CD14-positive monocyte (primary cell): ENCODE measurements at regions not wholly inside any gene's neighbourhood (a gene's known extent, or its start where the extent isn't known, plus 50 kb on each side); places are given as distances from the start of the nearest gene placed in this dataset.

Source experiments
- DNase-seq, 3 donors: peaks; one replicate each; pipeline ENCODE4 v3.0.0-alpha.2; 2011 to 2022
- H2AFZ ChIP-seq: 2 replicates; pipeline ENCODE4 v1.6.0; 2012; ENCODE audit warnings: mild to moderate bottlenecking, low read depth, low read length, inconsistent platforms; ENCODE audit not compliant: insufficient read depth, poor library complexity, severe bottlenecking
- H3K27ac ChIP-seq, 2 donors: 1 replicate in 1 of 2; 2 replicates in 1 of 2; pipeline ENCODE4 v1.5.1; 2012 to 2013; ENCODE audit warnings: low read length in 2 of 2, control low read depth in 1 of 2, inconsistent platforms in 1 of 2, low read depth in 1 of 2, mild to moderate bottlenecking in 1 of 2
- H3K27me3 ChIP-seq, 2 donors: one replicate each; pipeline versions ENCODE4 v1.6.0 to v1.6.1; 2011 to 2013; ENCODE audit warnings: low read length in 2 of 2; ENCODE audit not compliant: control insufficient read depth in 2 of 2, insufficient read depth in 2 of 2
- H3K36me3 ChIP-seq, 2 donors: replicated peaks in 1 of 2; 1 replicate in 1 of 2; 2 replicates in 1 of 2; pipeline versions ENCODE4 v1.5.1 to v1.6.1; 2012 to 2013; ENCODE audit warnings: low read length in 2 of 2, control low read depth in 1 of 2, inconsistent platforms in 1 of 2, mild to moderate bottlenecking in 1 of 2; ENCODE audit not compliant: insufficient read depth in 2 of 2, control insufficient read depth in 1 of 2
- H3K4me1 ChIP-seq, 2 donors: 1 replicate in 1 of 2; 2 replicates in 1 of 2; pipeline versions ENCODE4 v1.5.1 to v1.6.1; 2012 to 2013; ENCODE audit warnings: low read length in 2 of 2, control low read depth in 1 of 2, inconsistent platforms in 1 of 2, mild to moderate bottlenecking in 1 of 2, moderate library complexity in 1 of 2; ENCODE audit not compliant: insufficient read depth in 2 of 2, control insufficient read depth in 1 of 2
- H3K4me2 ChIP-seq: replicated peaks from 2 replicates; pipeline ENCODE3; 2012; ENCODE audit warnings: low read length, moderate library complexity, mild to moderate bottlenecking; ENCODE audit not compliant: poor library complexity, severe bottlenecking; ENCODE audit errors: extremely low read depth
- H3K4me3 ChIP-seq, 3 experiments: fragments of 200-600 bp in 1 of 3; sonication (generic) in 1 of 3; replicated peaks in 1 of 3; 1 replicate in 2 of 3; 2 replicates in 1 of 3; pipeline ENCODE4 v1.5.1; 2011 to 2013; ENCODE audit warnings: low read length in 3 of 3, mild to moderate bottlenecking in 3 of 3, control low read depth in 2 of 3, low read depth in 2 of 3, inconsistent platforms in 1 of 3, moderate library complexity in 1 of 3
- H3K79me2 ChIP-seq: 2 replicates; pipeline ENCODE4 v1.6.0; 2012; ENCODE audit warnings: mild to moderate bottlenecking, control low read depth, inconsistent platforms, low read length, moderate library complexity; ENCODE audit not compliant: insufficient read depth
- H3K9ac ChIP-seq: 2 replicates; pipeline ENCODE4 v1.6.0; 2017; ENCODE audit warnings: low read length, mild to moderate bottlenecking; ENCODE audit not compliant: insufficient read depth, poor library complexity, severe bottlenecking
- H3K9me3 ChIP-seq, 2 donors: replicated peaks in 1 of 2; 1 replicate in 1 of 2; 2 replicates in 1 of 2; pipeline versions ENCODE4 v1.5.1 to v1.6.1; 2012 to 2013; ENCODE audit warnings: low read length in 2 of 2, control low read depth in 1 of 2; ENCODE audit not compliant: control insufficient read depth in 1 of 2, insufficient read depth in 1 of 2
- H4K20me1 ChIP-seq: 2 replicates; pipeline ENCODE4 v1.6.0; 2012; ENCODE audit warnings: mild to moderate bottlenecking, low read length, control low read depth, moderate library complexity; ENCODE audit not compliant: insufficient read depth
- H3K27ac Mint-ChIP-seq, 7 donors: one replicate each; pipeline ENCODE4 v1.8.0; 2020; ENCODE audit warnings: mild to moderate bottlenecking in 7 of 7, mixed read lengths in 7 of 7, moderate library complexity in 6 of 7, inconsistent platforms in 2 of 7
- H3K27me3 Mint-ChIP-seq, 3 donors: one replicate each; pipeline ENCODE4 v1.8.0; 2021 to 2022; ENCODE audit warnings: low read depth in 3 of 3, mild to moderate bottlenecking in 3 of 3, mixed read lengths in 3 of 3, moderate library complexity in 3 of 3, inconsistent platforms in 1 of 3
- H3K36me3 Mint-ChIP-seq, 2 donors: one replicate each; pipeline ENCODE4 v1.8.0; 2020; ENCODE audit warnings: mixed read lengths in 2 of 2, inconsistent platforms in 1 of 2, mild to moderate bottlenecking in 1 of 2
- H3K4me1 Mint-ChIP-seq: one replicate; pipeline ENCODE4 v1.8.0; 2020; ENCODE audit warnings: mild to moderate bottlenecking, mixed read lengths
- H3K4me3 Mint-ChIP-seq, 2 donors: one replicate each; pipeline ENCODE4 v1.8.0; 2020; ENCODE audit warnings: mild to moderate bottlenecking in 2 of 2, mixed read lengths in 2 of 2, moderate library complexity in 1 of 2
- H3K9me3 Mint-ChIP-seq, 7 donors: one replicate each; pipeline ENCODE4 v1.8.0; 2020 to 2022; ENCODE audit warnings: mixed read lengths in 7 of 7, mild to moderate bottlenecking in 6 of 7, moderate library complexity in 6 of 7, inconsistent platforms in 2 of 7
- CTCF ChIP-seq: fragments of 200-600 bp; IDR thresholded peaks from one replicate; pipeline ENCODE4 v1.8.0; 2022; ENCODE audit warnings: antibody characterized with exemption, mild to moderate bottlenecking
- WGBS: methylation state at CpG from one replicate; pipeline ENCODE4 v1.1.5; 2013; ENCODE audit warnings: missing lambda C conversion rate; ENCODE audit not compliant: insufficient coverage; 5-methylcytosine and 5-hydroxymethylcytosine counted together
- intact Hi-C, 2 donors: fragments of 100-400 bp; cut with micrococcal nuclease; formaldehyde crosslinking; loops; one replicate each; pipeline versions ENCODE4 v1.15.0 to v1.15.1; 2023

GRCh38 chr3:182413061-182413460, 380.2 kb upstream of the ATP11B start:
- peaks cover 0 to 1% (median 0%) of the 10 kb centered on the region in 3 donors for H3K27me3 Mint-ChIP-seq
- Histone ChIP-seq H3K27me3 (no peaks in the 10 kb centered on the region), H3K9me3 (no peaks in the 10 kb centered on the region), H3K4me2 (no peak overlapping the region), H3K9ac (no peak overlapping the region), H3K36me3 (no peaks in the 10 kb centered on the region), H2AFZ (no peak overlapping the region), H4K20me1 (no peaks in the 10 kb centered on the region), H3K4me1 (no peaks in the 10 kb centered on the region), H3K4me3 (no peak overlapping the region), H3K79me2 (no peaks in the 10 kb centered on the region), H3K27ac (no peak overlapping the region)
- H3K27ac Mint-ChIP-seq, result no peak overlapping the region
- no peak for TF ChIP-seq CTCF
- H3K4me3 Mint-ChIP-seq, result no peak overlapping the region
- intact Hi-C loops, result no loop called here
- H3K9me3 Mint-ChIP-seq, result peaks cover 0 to 5% (median 1%) of the 10 kb centered on the region in 7 donors
- H3K36me3 Mint-ChIP-seq, result no peaks in the 10 kb centered on the region
- no peak for DNase-seq
- WGBS, result no CpG with 5 or more reads among the region's 1 CpG
- H3K4me1 Mint-ChIP-seq, result no peaks in the 10 kb centered on the region

GRCh38 chr3:182413682-182414081, 379.6 kb upstream of the ATP11B start:
- Histone ChIP-seq H3K4me3 (no peak overlapping the region), H3K4me2 (no peak overlapping the region), H3K27ac (no peak overlapping the region), H3K4me1 (no peaks in the 10 kb centered on the region), H4K20me1 (no peaks in the 10 kb centered on the region), H3K9ac (no peak overlapping the region), H3K36me3 (no peaks in the 10 kb centered on the region), H2AFZ (no peak overlapping the region), H3K9me3 (no peaks in the 10 kb centered on the region), H3K79me2 (no peaks in the 10 kb centered on the region), H3K27me3 (no peaks in the 10 kb centered on the region)
- Mint-ChIP-seq H3K27ac (no peak overlapping the region), H3K36me3 (no peaks in the 10 kb centered on the region), H3K4me1 (no peaks in the 10 kb centered on the region), H3K9me3 (peaks cover 0 to 5% (median 1%) of the 10 kb centered on the region in 7 donors), H3K4me3 (no peak overlapping the region), H3K27me3 (peaks cover 0 to 1% (median 0%) of the 10 kb centered on the region in 3 donors)
- no CpG with 5 or more reads among the region's 1 CpG for WGBS
- no peak for DNase-seq
- intact Hi-C loops, result no loop called here
- no peak for TF ChIP-seq CTCF
